A549 (cell line): ENCODE measurements at regions not wholly inside any gene's neighbourhood (a gene's known extent, or its start where the extent isn't known, plus 50 kb on each side); places are given as distances from the start of the nearest gene placed in this dataset.

Experiments used
- ATAC-seq, 2 experiments: fragments of 200-7000 bp in 1 of 2; fragments of >200 bp in 1 of 2; cut with Nextera tagmentation in 1 of 2; cut with Tn5 transposase in 1 of 2; 3 replicates each; pipeline versions ENCODE4 v1.8.0 to v1.9.1; 2018 to 2020; ENCODE audit warnings: mild to moderate bottlenecking in 1 of 2, moderate library complexity in 1 of 2
- CTCF ChIA-PET: fragments of 300-600 bp; sonication (Branson Sonifier 250); formaldehyde crosslinking; extraction: SDS; loops from one replicate; lab custom pipeline; 2021; ENCODE audit warnings: antibody characterized with exemption, inconsistent platforms; lab: Yijun Ruan, JAX
- POLR2A ChIA-PET: fragments of 350-600 bp; formaldehyde crosslinking; extraction: SDS; loops from one replicate; lab custom pipeline; 2021; ENCODE audit warnings: antibody characterized with exemption, inconsistent platforms; lab: Yijun Ruan, JAX
- DNase-seq, 2 experiments: peaks; one replicate each; pipeline versions ENCODE4 v3.0.0 to v3.0.0-alpha.2; 2011 to 2016; ENCODE audit warnings: low read depth in 1 of 2, low spot score in 1 of 2
- FAIRE-seq: peaks from 2 replicates; lab custom pipeline; 2011; peaks lifted over from hg19 to GRCh38; lab: Jason Lieb, UNC
- H3K27ac ChIP-seq, 2 experiments: fragments of >200 bp; sonication (Bioruptor Twin); formaldehyde crosslinking; 3 replicates each; pipeline ENCODE4 v1.5.1; 2016 to 2017
- H3K4me1 ChIP-seq: fragments of >200 bp; sonication (Bioruptor Twin); formaldehyde crosslinking; 3 replicates; pipeline ENCODE4 v1.6.1; 2016
- H3K4me2 ChIP-seq: fragments of >200 bp; sonication (Bioruptor Twin); formaldehyde crosslinking; 3 replicates; pipeline ENCODE4 v1.6.1; 2016
- H3K4me3 ChIP-seq: fragments of >200 bp; sonication (Bioruptor Twin); formaldehyde crosslinking; 3 replicates; pipeline ENCODE4 v1.5.1; 2016
- H3K9me3 ChIP-seq: fragments of >200 bp; sonication (Bioruptor Twin); formaldehyde crosslinking; 3 replicates; pipeline ENCODE4 v1.6.1; 2016
- BHLHE40 ChIP-seq: IDR thresholded peaks from 2 replicates; pipeline ENCODE4 v1.6.1; 2012; ENCODE audit warnings: low read depth, low read length, inconsistent platforms
- EP300 ChIP-seq, 2 experiments: fragments of >200 bp; sonication (Bioruptor Twin); formaldehyde crosslinking; IDR thresholded peaks; 2 replicates in 1 of 2; 3 replicates in 1 of 2; pipeline ENCODE4 v1.6.1; 2016 to 2017
- FOXS1 ChIP-seq: fragments of 250-450 bp; sonication (Bioruptor Pico); IDR thresholded peaks from 2 replicates; pipeline ENCODE4 v1.5.0; 2020; ENCODE audit warnings: mild to moderate bottlenecking, moderate library complexity
- HOXB13 ChIP-seq: fragments of 250-450 bp; sonication (Bioruptor Pico); IDR thresholded peaks from 2 replicates; pipeline ENCODE4 v1.5.0; 2020; ENCODE audit warnings: low read depth, mild to moderate bottlenecking, moderate library complexity
- MYC ChIP-seq: IDR thresholded peaks from 2 replicates; pipeline ENCODE4 v1.6.1; 2012; ENCODE audit warnings: mild to moderate bottlenecking, inconsistent platforms, low read length, improper control_type of control experiment, borderline replicate concordance
- NFE2L2 ChIP-seq: fragments of 150-350 bp; conservative IDR thresholded peaks from 2 replicates; pipeline ENCODE4 v1.6.1; 2014; ENCODE audit warnings: low read length
- NPAS2 ChIP-seq: fragments of 250-450 bp; sonication (Bioruptor Pico); IDR thresholded peaks from 2 replicates; pipeline ENCODE4 v1.8.0; 2022; ENCODE audit warnings: mild to moderate bottlenecking, moderate library complexity, borderline replicate concordance
- POLR2AphosphoS2 ChIP-seq: conservative IDR thresholded peaks from 2 replicates; pipeline ENCODE4 v1.6.1; 2012; ENCODE audit warnings: low read length, improper control_type of control experiment, inconsistent platforms
- RFX5 ChIP-seq: fragments of 450-650 bp; IDR thresholded peaks from 2 replicates; pipeline ENCODE4 v1.7.1; 2014; ENCODE audit warnings: antibody characterized with exemption, mild to moderate bottlenecking, moderate library complexity
- TP53 ChIP-seq: fragments of 250-450 bp; sonication (Bioruptor Pico); IDR thresholded peaks from 2 replicates; pipeline ENCODE4 v1.5.0; 2021; ENCODE audit warnings: mild to moderate bottlenecking, moderate library complexity
- ZC3H11A ChIP-seq: fragments of 450-650 bp; IDR thresholded peaks from 2 replicates; pipeline ENCODE4 v1.6.1; 2014; ENCODE audit warnings: antibody characterized with exemption, mild to moderate bottlenecking
- ZFP36 ChIP-seq: fragments of 450-650 bp; IDR thresholded peaks from 2 replicates; pipeline ENCODE4 v1.6.1; 2014; ENCODE audit warnings: borderline replicate concordance; ENCODE audit not compliant: partially characterized antibody
- WGBS: methylation state at CpG from one replicate; pipeline ENCODE4 v1.1.6; 2017; ENCODE audit errors: missing lambda C conversion rate; 5-methylcytosine and 5-hydroxymethylcytosine counted together
- TF ChIP-seq, protein P1 (sequence below): fragments of 200-600 bp; sonication (generic); IDR thresholded peaks from 2 replicates; pipeline ENCODE4 v1.6.1; 2016; ENCODE audit warnings: antibody characterized with exemption, mild to moderate bottlenecking, moderate library complexity
- TF ChIP-seq, protein P2 (sequence below): fragments of 150-350 bp; IDR thresholded peaks from 2 replicates; pipeline ENCODE4 v1.6.1; 2014; ENCODE audit warnings: low read depth, mild to moderate bottlenecking, low read length
- TF ChIP-seq, protein P3 (sequence below): fragments of 250-450 bp; sonication (Bioruptor Pico); IDR thresholded peaks from 2 replicates; pipeline ENCODE4 v1.5.0; 2021; ENCODE audit warnings: mild to moderate bottlenecking, moderate library complexity, borderline replicate concordance
- TF ChIP-seq, protein P4 (sequence below): fragments of 450-650 bp; IDR thresholded peaks from 2 replicates; pipeline ENCODE4 v1.6.1; 2014; ENCODE audit warnings: antibody characterized with exemption

DNA sequence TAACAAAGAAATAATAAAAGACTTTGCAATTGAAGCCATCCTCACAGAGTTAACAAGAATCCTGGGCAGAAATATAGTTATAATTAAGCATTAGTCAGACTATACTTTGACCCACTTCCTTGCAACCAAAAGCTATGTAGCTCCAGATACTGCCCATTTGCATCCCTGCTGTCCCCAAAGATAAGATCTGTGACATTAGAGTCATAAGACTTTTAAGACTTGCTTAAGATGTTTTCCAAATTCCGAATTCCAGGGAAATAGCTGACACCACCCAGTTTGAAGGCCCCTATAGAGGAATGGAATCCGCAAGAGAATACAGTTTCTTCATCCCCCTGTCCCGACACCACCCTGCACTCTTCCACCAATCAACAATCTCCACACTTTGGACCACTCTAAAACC is 69.5 kb upstream of the TLK1 start:
- peaks cover 9% of the 10 kb centered on the region for H3K4me1 ChIP-seq
- H3K27ac ChIP-seq: no peak overlapping the region
- H3K9me3 ChIP-seq: no peaks in the 10 kb centered on the region
- ATAC-seq: no peak
- H3K4me3 ChIP-seq: no peak overlapping the region
- TF ChIP-seq, protein P1, sequence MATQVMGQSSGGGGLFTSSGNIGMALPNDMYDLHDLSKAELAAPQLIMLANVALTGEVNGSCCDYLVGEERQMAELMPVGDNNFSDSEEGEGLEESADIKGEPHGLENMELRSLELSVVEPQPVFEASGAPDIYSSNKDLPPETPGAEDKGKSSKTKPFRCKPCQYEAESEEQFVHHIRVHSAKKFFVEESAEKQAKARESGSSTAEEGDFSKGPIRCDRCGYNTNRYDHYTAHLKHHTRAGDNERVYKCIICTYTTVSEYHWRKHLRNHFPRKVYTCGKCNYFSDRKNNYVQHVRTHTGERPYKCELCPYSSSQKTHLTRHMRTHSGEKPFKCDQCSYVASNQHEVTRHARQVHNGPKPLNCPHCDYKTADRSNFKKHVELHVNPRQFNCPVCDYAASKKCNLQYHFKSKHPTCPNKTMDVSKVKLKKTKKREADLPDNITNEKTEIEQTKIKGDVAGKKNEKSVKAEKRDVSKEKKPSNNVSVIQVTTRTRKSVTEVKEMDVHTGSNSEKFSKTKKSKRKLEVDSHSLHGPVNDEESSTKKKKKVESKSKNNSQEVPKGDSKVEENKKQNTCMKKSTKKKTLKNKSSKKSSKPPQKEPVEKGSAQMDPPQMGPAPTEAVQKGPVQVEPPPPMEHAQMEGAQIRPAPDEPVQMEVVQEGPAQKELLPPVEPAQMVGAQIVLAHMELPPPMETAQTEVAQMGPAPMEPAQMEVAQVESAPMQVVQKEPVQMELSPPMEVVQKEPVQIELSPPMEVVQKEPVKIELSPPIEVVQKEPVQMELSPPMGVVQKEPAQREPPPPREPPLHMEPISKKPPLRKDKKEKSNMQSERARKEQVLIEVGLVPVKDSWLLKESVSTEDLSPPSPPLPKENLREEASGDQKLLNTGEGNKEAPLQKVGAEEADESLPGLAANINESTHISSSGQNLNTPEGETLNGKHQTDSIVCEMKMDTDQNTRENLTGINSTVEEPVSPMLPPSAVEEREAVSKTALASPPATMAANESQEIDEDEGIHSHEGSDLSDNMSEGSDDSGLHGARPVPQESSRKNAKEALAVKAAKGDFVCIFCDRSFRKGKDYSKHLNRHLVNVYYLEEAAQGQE: no peak
- TF ChIP-seq FOXS1 (no peak), POLR2AphosphoS2 (no peak), ZFP36 (no peak), TP53 (CRISPR knock-in tag) (no peak), NPAS2 (CRISPR knock-in tag) (no peak)
- TF ChIP-seq, protein P2, sequence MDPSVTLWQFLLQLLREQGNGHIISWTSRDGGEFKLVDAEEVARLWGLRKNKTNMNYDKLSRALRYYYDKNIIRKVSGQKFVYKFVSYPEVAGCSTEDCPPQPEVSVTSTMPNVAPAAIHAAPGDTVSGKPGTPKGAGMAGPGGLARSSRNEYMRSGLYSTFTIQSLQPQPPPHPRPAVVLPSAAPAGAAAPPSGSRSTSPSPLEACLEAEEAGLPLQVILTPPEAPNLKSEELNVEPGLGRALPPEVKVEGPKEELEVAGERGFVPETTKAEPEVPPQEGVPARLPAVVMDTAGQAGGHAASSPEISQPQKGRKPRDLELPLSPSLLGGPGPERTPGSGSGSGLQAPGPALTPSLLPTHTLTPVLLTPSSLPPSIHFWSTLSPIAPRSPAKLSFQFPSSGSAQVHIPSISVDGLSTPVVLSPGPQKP: no peak
- TF ChIP-seq, all 56 proteins: peak for 0
- no peak for FAIRE-seq
- H3K4me2 ChIP-seq: no peak overlapping the region
- ChIA-PET POLR2A (no interaction called here), CTCF (interaction anchor here (0.7 kb wide), 1 partner anchor 1575 kb away, joined by 3 read pairs; no protein-coding TSS in a partner anchor)
- no peak for DNase-seq
- WGBS: 81% methylated on average over 3 of the region's 3 CpGs

DNA sequence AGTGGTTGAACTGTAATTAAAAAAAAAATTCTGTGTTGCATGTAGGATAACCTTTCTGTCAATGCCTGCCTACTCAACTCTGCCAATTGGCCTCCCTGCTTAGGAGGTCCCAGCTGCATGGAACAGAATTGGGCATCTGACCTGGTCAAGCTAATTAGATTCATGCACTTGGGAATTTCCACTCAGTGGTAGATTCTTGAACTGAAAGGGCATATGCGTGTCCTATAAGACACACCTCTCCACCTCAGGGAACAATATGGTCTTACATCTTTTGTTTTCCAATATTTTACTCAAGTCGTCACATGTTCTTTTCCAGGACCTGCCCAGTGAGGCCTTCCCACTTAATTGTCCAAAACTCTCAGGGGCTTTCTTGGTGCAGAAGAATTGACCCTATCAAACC is 68.1 kb upstream of the TLK1 start:
- H3K4me3 ChIP-seq: no peak overlapping the region
- H3K4me2 ChIP-seq: no peak overlapping the region
- H3K4me1 ChIP-seq: peaks cover 14% of the 10 kb centered on the region
- H3K27ac ChIP-seq: no peak overlapping the region
- WGBS: 95% methylated on average over 2 of the region's 2 CpGs
- ChIA-PET CTCF (no interaction called here), POLR2A (no interaction called here)
- peaks cover 8% of the 10 kb centered on the region; the same call in 2 of the 3 replicates for H3K9me3 ChIP-seq
- no peak for TF ChIP-seq FOXS1
- no peak for TF ChIP-seq EP300 (IDR thresholded peaks at IDR 0.05)
- TF ChIP-seq MYC: no peak
- TF ChIP-seq ZC3H11A: no peak
- TF ChIP-seq, protein P3, sequence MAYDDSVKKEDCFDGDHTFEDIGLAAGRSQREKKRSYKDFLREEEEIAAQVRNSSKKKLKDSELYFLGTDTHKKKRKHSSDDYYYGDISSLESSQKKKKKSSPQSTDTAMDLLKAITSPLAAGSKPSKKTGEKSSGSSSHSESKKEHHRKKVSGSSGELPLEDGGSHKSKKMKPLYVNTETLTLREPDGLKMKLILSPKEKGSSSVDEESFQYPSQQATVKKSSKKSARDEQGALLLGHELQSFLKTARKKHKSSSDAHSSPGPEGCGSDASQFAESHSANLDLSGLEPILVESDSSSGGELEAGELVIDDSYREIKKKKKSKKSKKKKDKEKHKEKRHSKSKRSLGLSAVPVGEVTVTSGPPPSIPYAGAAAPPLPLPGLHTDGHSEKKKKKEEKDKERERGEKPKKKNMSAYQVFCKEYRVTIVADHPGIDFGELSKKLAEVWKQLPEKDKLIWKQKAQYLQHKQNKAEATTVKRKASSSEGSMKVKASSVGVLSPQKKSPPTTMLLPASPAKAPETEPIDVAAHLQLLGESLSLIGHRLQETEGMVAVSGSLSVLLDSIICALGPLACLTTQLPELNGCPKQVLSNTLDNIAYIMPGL: no peak
- TF ChIP-seq NPAS2 (CRISPR knock-in tag): no peak
- no peak for TF ChIP-seq NFE2L2
- ATAC-seq: no peak
- FAIRE-seq: no peak
- no peak for DNase-seq

DNA sequence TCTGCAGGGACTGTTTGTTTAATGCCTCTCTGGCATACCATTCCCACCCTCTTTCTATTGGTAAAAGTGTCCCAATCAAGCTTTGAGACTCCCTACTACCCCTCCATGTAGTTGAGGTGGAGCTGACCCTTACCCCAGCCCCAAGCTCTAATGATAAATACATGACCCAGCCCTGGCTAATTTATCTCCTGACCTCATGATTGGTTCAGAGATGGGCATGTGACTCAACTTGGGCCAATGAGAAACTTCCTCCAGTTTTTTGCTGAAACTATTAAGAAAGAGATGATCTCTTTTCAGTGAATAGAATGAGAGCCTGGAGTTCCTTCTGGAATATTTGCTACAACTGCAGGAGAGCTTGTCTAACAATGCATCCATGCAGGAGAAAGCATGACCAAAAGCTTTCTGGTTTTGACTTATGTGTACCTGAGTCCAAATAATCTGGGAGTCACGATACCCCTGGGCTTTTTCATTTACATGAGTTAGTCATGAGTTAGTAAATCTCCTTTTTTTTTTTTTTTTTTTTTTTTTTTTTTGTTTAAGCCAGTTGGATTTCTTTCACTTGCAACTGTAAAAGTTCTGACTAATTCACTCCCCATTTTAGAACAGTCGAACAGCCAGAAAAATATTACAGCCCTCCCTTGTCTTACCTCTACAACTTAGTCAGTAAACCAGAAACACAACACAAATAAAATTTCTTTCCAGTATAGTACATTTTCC is 66.5 kb upstream of the TLK1 start:
- Histone ChIP-seq H3K4me3 (no peak overlapping the region), H3K4me1 (peaks cover 14% of the 10 kb centered on the region), H3K27ac (no peak overlapping the region), H3K4me2 (no peak overlapping the region), H3K9me3 (peaks cover 9% of the 10 kb centered on the region; the same call in 2 of the 3 replicates)
- DNase-seq: no peak
- POLR2A ChIA-PET: no interaction called here
- no peak for ATAC-seq
- CTCF ChIA-PET: interaction anchor here (0.7 kb wide), 1 partner anchor 45 kb away, joined by 3 read pairs; no protein-coding TSS in a partner anchor
- no peak for FAIRE-seq
- TF ChIP-seq, protein P4, sequence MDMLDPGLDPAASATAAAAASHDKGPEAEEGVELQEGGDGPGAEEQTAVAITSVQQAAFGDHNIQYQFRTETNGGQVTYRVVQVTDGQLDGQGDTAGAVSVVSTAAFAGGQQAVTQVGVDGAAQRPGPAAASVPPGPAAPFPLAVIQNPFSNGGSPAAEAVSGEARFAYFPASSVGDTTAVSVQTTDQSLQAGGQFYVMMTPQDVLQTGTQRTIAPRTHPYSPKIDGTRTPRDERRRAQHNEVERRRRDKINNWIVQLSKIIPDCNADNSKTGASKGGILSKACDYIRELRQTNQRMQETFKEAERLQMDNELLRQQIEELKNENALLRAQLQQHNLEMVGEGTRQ: peak; percentile 62
- TF ChIP-seq HOXB13 (CRISPR knock-in tag) (no peak), BHLHE40 (no peak), RFX5 (no peak), POLR2AphosphoS2 (no peak)
- WGBS: 82% methylated on average over 2 of the region's 2 CpGs
